GM21619 (cell line): ENCODE measurements at regions not wholly inside any gene's neighbourhood (a gene's known extent, or its start where the extent isn't known, plus 50 kb on each side); places are given as distances from the start of the nearest gene placed in this dataset.
"Not testable (repeated sequence)": the region's sequence is repeated elsewhere in the genome, so short reads cannot be mapped to it uniquely, and the experiment has no call there.

Source experiments
- ATAC-seq: cut with Tn5 transposase; IDR thresholded peaks from one replicate; pipeline ENCODE4 v1.9.1; 2021; ENCODE audit not compliant: unreplicated experiment

DNA sequence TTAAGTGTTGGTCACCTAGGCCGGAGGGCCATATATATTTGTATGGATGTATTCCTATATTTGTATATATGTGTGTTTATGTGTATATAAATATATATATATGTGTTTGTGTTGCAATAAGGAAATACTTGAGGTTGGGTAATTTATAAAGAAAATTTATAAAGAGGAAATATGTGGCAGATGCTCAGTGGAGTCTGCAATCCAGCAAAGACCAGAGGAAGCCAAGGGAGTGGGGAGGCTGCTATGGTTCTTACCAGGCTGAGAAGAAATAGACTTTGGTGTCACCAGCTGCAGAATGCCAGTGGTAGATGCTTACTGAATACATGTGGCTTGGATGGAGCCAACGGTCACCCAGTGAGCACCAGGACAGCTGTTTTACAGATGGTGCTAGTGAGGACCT is 97.4 kb upstream of the ELOVL5 start:
- ATAC-seq, result no peak

DNA sequence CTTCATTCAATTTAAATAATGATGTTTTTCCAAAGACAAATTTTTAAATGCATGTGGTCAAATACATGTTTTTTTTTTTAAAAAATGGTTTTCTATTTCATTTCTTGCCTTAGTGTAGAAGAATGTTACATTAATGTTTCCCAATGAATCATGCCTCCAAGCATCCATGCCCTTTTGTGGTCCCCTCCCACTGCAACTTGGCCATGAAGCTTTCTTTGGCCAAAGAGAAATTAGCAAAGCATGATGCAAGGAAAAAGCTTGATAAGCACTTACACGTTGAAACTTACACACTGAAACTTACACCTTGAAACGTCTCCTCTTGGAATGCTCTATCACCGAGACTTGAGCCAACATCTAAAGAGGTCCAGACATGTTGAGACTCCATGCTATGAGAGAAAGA is 93.0 kb upstream of the ELOVL5 start:
- no peak for ATAC-seq

- no peak for ATAC-seq
Observed at GRCh38 chr6:53441035-53441493, 92.3 kb upstream of the ELOVL5 start.

DNA sequence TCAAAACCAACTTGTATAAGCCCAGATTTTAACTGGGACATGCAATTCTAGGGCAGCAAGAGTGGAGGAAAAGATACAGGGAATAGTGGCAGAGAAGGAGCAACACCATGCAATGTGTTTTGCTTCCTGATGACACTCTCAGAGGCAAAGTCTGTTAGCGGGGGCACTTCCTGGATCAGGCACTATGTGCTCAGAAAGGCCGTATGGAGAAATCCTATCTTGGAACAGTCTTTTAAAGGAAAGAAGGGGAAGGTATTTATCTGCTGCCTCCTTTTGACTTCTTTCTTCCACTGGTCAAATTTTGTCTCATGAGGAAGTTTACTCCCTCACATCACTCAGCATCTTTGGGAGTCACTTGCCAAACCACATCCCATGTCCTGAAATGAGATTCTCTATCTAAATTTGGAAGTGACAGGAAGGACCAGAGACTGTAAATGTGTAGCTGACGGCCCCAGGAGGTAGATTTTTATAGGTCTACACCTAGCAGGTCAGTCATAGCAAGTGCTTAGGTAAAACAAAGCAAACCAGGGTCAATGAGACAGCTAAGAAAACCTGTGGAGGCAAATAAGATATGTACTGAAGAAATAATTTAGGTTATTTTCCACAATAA is 91.7 kb upstream of the ELOVL5 start:
- ATAC-seq, result no peak

DNA sequence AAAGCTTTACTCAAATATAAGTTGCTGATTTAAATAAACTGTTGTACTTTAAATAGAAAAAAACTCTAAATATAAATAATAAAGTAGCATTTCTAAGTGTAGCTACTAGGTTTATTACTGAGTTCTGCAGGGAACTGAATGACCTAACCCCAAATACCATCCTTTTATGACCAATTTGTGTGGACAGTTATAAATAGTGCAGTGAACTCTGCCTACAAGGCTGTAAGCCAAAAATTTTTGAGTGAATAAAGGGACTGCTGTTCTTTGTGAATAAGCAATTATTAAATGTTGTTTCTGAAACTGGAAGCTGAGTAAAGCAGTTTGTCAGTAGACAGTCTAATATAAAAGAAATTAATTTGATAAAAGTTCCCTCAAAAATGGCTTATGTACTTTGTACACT is 90.8 kb upstream of the ELOVL5 start:
- no peak for ATAC-seq

DNA sequence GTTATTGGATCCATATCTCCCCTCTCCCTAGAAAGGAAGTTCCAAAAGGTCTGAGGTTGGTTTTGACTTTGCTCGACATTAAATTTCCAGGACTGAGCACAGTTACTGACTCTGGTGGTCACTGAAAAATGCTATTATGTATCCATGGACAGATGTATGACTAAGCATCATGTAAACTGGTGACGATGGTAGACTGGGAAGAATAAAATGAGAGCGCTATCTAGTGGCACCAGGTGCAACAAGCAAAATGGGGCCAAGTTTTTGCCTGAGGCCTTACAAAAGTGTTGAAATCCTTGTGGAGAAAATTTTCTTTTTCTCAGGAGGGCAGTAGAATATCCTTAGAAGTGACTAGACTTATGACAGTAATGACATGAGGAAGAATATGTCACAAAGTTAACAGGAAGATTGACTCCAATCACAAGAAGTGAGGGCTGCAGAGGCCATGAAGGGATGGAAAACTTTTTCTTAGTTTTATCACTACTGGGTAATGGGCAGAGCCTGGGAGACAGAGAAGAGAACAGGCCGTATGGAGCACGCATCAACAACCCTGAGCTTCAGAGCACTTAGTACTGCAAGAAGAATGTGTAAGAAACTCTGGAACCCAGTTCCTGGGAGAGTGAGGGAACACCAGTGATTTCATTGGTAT is 88.9 kb upstream of the ELOVL5 start:
- ATAC-seq, result no peak

DNA sequence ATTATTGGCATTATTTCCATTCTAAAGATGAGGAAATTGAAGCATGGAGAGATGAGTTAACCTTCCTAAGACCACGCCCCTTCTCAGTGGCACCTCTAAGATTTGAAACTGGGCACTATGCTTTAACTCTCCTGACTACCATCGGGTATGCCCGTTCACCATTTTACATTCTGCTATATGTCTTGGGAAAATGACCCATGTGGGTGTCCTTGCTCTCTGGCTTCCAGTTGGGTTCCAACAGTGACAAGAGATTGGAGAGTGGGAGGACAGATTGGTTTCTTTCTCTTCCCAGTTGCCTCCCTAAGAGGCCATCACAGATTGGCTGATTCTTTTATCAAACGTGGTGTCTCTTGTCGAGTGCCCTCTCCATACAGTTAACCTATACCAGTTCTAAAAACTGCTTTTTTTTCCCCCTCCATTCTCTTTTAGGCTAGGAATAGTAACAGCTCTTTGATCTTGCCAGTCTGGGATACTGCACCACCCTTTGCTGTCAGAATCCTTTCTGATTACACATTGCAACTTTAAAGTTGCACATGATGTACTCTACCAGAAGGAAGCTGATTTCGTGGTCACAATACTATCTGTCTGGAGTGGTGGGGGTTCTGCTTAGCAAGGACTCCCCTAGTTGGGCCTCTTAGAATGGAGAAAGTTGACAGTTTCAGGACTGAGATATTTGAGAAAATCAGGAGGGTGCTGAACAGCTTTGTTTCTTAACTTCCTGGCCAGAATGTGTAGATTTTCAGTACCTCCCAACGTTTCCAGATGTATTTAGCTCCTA is 88.0 kb upstream of the ELOVL5 start:
- no peak for ATAC-seq

DNA sequence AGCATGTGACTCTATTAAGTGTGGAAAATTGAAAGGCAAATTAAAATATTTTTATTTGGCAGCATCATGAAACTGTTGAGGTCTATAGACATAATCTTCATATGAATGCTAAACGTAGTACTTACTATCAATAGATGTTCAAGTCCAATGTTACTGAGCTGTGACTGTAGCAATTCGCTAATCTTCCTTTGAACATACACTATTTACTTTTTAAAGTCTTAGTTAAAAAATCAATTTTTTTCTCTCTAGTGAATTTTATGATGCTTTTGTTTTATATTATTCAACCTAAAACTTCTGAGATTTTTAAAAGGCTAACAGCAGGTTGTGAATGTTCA is 85.2 kb upstream of the ELOVL5 start:
- ATAC-seq, result no peak

DNA sequence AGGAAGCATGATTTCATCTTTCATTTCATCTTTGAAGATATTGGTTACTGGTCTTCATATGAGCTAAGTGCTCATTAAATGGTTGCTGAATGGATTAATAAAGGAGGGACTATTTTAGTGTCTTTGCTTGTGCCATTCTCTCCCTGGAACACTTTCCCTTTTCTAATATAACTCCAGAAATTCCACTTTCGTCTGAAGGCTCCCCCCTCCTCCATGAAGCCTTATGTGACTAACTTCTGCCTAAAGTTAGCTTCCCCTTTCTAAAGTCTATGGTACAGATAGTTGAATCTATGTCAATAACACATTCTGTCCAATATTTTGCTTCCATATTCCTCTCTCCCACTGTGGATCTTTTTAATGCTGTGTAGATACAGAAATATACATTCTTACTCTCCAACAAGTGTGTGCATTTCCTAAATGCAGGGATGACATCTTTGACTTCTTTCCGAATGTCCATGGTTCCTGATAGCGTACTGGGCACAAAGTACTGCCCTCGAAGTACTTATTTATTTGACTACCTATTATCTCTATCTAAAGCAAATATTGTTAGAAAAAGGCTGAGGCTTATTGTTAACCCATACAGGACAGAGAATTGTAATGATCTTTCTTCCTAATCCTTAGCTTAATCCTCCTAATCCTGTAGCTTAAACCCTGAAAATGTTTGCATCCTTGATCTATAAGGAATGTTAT is 84.7 kb upstream of the ELOVL5 start:
- ATAC-seq, result no peak

DNA sequence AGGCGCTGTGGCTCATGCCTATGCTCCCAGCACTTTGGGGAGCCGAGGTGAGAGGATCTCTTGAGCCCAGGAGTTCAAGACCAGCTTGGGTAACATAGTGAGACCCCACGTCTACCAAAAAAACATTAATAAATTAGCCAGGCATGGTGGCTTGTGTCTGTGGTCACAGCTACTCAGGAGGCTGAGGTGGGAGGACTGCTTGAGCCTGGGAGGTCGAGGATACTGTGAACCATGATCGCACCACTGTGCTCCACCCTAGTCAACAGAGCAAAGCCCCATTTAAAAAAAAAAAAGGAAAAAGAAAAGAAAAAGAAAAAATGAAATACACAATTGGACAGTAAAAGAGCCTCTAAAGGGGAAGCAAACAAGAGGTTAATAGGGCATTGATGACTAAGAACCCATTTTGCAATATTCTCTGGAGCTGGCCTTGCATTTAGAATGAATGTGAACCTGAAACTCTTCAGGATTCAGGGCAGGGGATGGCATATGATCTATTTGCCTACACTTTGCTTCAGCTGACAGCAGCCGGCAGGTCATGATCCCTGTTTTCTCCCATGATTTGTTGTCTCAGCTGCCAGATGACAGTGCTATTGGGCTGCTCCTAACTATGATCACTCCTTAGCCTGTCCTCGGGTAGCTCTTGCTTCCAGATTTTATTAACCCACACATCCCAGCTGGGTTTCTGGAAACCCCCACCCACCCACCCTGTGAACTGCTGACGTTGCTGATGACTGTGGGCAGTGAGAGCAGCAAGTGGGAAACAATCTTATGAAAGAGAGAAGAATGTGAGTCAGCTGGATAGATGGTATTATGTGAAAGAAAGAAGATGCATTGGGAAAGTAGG is 83.8 kb upstream of the ELOVL5 start:
- ATAC-seq, result no peak

DNA sequence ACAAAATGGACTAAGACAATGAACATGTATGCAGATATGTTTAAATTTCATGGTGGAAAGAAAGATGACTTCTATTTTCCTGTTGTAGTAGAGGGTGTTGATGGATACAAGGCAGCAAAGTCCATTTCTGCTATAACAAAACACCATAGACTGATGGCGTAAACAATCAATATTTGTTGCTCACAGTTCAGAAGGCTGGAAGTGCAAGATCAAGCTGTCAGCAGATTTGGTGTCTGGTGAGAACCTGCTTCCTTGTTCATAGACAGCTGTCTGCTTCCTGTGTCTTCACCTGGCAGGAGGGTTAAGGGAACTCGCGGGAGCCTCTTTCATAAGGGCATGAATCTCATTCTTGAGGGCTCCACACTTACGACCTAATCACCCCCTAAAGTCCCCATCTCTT is 83.0 kb upstream of the ELOVL5 start:
- ATAC-seq, result no peak

DNA sequence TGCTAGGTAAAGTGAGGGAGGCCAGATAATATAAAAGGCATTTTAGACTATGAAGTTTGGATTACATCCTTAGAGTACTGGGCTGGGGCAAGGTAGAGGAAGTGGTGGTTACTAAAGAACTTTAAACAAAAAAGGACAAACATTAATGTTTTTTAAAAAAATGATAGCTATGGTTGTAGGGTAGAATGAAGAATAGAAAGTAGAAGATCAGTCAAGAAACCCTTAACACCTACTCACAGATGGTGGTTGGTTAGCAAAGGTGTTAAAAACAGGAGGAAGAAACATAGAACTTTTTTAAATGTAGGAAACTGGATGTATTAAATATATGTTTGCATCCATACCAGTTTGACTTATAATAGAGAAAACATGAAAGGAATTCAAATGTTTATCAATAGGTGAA is 80.7 kb upstream of the ELOVL5 start:
- no peak for ATAC-seq

GRCh38 chr6:53428886-53429285 is 80.1 kb upstream of the ELOVL5 start:
- ATAC-seq, result no peak

DNA sequence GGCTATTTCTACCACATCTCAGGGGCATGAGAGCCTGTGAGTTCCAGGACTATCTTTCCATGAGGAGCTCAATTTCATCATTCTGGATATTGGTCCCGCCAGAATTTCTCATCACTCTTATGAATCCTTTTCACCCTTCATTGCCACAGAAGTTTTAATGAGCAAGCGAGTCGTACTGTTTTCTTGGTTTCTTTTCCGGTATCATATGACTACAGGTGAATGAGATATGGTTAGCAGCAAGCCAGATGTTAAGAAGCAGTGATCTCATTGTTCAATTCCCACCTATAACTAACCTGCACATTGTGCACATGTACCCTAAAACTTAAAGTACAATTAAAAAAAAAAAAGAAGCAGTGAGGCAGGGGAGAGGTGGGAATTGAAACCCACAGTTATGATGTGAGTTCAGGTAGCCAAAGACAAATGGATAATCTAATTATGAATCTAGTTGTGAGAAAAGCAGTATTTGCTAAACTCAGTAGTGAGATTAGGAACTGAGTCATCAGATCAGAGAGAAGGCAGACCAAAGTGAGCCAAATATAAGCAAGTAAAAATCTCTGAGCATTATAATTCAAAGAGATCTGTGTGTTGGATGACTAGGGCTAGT is 78.0 kb upstream of the ELOVL5 start:
- peak; percentile 92 for ATAC-seq

GRCh38 chr6:53426117-53426516 is 77.4 kb upstream of the ELOVL5 start:
- ATAC-seq, result no peak

DNA sequence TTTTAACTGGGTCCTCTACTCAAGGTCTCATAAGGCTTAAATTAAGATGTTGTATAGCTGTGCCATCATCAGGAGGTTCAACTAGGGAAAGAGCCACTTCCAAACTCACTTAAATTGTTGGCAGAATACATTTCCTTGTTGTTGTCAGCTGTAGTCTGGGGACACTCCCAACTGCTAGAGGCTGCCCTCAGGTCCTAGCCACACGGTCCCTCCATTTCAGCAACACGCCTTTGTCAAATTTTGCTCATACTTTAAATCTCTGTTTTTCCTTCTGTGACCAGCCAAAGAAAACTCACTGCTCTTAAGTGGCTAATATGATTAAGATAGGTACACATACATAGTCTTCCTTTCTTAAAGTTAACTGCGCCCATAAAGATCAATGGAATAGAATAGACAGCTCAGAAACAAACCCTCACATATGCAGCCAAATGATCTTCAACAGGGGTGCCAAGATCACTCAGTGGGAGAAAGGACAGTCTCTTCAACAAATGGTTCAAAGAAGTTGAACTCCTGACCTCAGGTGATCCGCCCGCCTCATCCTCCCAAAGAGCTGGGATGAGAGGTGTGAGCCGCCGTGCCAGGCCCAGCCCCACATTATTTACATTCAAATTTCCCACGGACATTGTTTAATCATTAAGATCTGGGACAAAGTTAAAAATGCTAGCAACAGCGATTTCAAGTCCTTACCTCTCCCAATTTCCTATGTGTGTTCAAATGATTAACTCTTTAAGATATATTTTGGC is 76.4 kb upstream of the ELOVL5 start:
- no peak for ATAC-seq

DNA sequence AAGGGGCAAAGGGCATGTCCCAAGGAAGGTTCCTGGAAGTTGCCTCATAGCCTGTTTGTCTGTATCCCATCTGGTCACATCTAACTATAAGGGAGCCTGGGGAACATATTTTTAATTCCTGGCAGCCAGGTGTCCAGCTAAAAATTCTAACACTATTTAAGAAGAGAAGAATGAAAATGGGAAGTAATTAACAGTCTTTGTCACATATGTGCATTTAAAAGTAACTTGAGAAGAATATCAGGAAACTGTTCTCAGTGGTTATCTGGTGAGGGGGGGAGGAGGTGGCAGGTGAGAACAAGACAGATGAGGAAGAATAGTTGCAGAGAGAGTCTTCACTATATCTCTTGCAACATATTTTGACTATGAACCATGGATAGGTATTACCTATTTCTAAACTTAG is 75.5 kb upstream of the ELOVL5 start:
- no peak for ATAC-seq

DNA sequence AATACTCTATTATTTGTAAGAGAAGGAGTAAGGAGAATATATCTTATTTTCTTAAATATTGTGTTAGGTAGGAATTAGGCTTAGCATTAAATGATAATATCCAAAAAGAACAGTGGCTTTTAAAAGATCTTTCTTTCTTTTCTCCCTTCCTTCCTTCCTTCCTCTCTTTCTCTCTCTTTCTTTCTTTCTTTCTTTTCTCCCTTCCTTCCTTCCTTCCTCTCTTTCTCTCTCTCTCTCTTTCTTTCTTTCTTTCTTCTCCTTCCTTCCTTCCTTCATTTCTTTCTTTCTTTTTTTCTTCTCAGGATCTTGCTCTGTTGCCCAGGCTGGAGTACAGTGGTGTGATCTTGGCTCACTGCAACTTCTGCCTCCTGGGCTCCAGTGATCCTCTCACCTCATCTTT is 74.8 kb upstream of the ELOVL5 start:
- ATAC-seq, result not testable (repeated sequence)

DNA sequence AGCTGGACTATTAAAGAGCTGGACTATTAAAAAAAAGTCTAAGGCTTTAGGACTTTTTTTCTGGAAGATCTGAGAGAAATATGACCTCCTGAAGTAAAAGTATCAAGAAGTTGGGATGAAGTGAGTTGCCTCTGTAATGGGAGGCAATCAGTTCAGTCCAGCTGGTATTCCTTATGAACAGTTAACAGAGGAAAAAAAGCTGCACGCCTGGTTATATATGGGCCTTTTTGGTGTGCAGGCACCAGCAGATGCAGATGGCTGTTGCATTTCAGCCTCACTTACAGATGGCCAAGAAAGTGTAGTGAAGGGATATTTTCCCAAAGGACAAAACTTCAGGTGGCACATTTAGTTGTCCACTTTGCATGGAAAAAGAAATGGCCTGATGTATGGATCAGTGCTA is 70.3 kb upstream of the ELOVL5 start:
- ATAC-seq, result no peak

GRCh38 chr6:53418288-53418687 is 69.5 kb upstream of the ELOVL5 start:
- no peak for ATAC-seq
